Suprapubic skin (tissue), 4 donors: ENCODE measurements at regions not wholly inside any gene's neighbourhood (a gene's known extent, or its start where the extent isn't known, plus 50 kb on each side); places are given as distances from the start of the nearest gene placed in this dataset.

Experiments
- DNase-seq, 2 donors: peaks; one replicate each; pipeline ENCODE4 v3.0.0-alpha.2; 2019; ENCODE audit warnings: low spot score in 2 of 2
- H3K27ac ChIP-seq: fragments of 200-600 bp; sonication (generic); one replicate; pipeline ENCODE4 v1.5.1; 2019
- H3K27me3 ChIP-seq: fragments of 200-600 bp; sonication (generic); one replicate; pipeline ENCODE4 v1.5.1; 2019
- H3K36me3 ChIP-seq: fragments of 200-600 bp; sonication (generic); one replicate; pipeline ENCODE4 v1.5.1; 2019
- H3K4me1 ChIP-seq: fragments of 200-600 bp; sonication (generic); one replicate; pipeline ENCODE4 v1.5.1; 2019
- H3K4me3 ChIP-seq: fragments of 200-600 bp; sonication (generic); one replicate; pipeline ENCODE4 v1.5.1; 2019; ENCODE audit warnings: mild to moderate bottlenecking
- H3K9me3 ChIP-seq: fragments of 200-600 bp; sonication (generic); one replicate; pipeline ENCODE4 v1.5.1; 2019
- CTCF ChIP-seq, 2 donors: fragments of 200-600 bp in 1 of 2; fragments of 450-650 bp in 1 of 2; sonication (generic) in 1 of 2; IDR thresholded peaks; one replicate each; pipeline ENCODE4 v1.5.1; 2016 to 2019; ENCODE audit warnings: antibody characterized with exemption in 2 of 2, mild to moderate bottlenecking in 1 of 2, moderate library complexity in 1 of 2
- EP300 ChIP-seq: sonication (generic); formaldehyde crosslinking; IDR thresholded peaks from one replicate; pipeline ENCODE4 v1.6.1; 2017; ENCODE audit warnings: antibody characterized with exemption
- POLR2A ChIP-seq, 2 donors: fragments of 450-650 bp; IDR thresholded peaks; one replicate each; pipeline ENCODE4 v1.6.1; 2017; ENCODE audit warnings: antibody characterized with exemption in 2 of 2, mild to moderate bottlenecking in 2 of 2, moderate library complexity in 2 of 2
- POLR2AphosphoS5 ChIP-seq, 3 donors: sonication (generic); formaldehyde crosslinking; IDR thresholded peaks; one replicate each; pipeline ENCODE4 v1.6.1; 2017; ENCODE audit warnings: antibody characterized with exemption in 3 of 3
- WGBS: methylation state at CpG from one replicate; pipeline ENCODE4 v1.1.5; 2018; 5-methylcytosine and 5-hydroxymethylcytosine counted together

- no peaks in the 10 kb centered on the region for H3K36me3 ChIP-seq
- H3K4me3 ChIP-seq: no peak overlapping the region
- peaks cover 17% of the 10 kb centered on the region for H3K4me1 ChIP-seq
- no peaks in the 10 kb centered on the region for H3K27me3 ChIP-seq
- TF ChIP-seq EP300 (no peak), POLR2AphosphoS5 (IDR thresholded peaks at IDR 0.05) (no peak), POLR2A (IDR thresholded peaks at IDR 0.05) (no peak), CTCF (IDR thresholded peaks at IDR 0.05) (no peak)
- H3K9me3 ChIP-seq: no peaks in the 10 kb centered on the region
- DNase-seq: no peak
- no peak overlapping the region for H3K27ac ChIP-seq
- WGBS: 95% methylated on average over 6 of the region's 6 CpGs
Measured at GRCh38 chr20:58002901-58003300, 225.6 kb downstream of the ANKRD60 start.

GRCh38 chr20:58001946-58002345 is 226.5 kb downstream of the ANKRD60 start:
- TF ChIP-seq CTCF (IDR thresholded peaks at IDR 0.05) (no peak), POLR2AphosphoS5 (IDR thresholded peaks at IDR 0.05) (no peak), EP300 (no peak), POLR2A (IDR thresholded peaks at IDR 0.05) (no peak)
- 93% methylated on average over 3 of the region's 3 CpGs for WGBS
- H3K9me3 ChIP-seq: no peaks in the 10 kb centered on the region
- no peak overlapping the region for H3K4me3 ChIP-seq
- H3K36me3 ChIP-seq: no peaks in the 10 kb centered on the region
- no peaks in the 10 kb centered on the region for H3K27me3 ChIP-seq
- H3K27ac ChIP-seq: no peak overlapping the region
- peaks cover 25% of the 10 kb centered on the region for H3K4me1 ChIP-seq
- DNase-seq: no peak

- no peak overlapping the region for H3K27ac ChIP-seq
- H3K9me3 ChIP-seq: no peaks in the 10 kb centered on the region
- H3K27me3 ChIP-seq: no peaks in the 10 kb centered on the region
- 63% methylated on average over 5 of the region's 13 CpGs for WGBS
- DNase-seq: no peak
- no peak overlapping the region for H3K4me3 ChIP-seq
- H3K4me1 ChIP-seq: peaks cover 30% of the 10 kb centered on the region
- no peak for TF ChIP-seq POLR2A (IDR thresholded peaks at IDR 0.05)
- no peak for TF ChIP-seq EP300
- no peak for TF ChIP-seq POLR2AphosphoS5 (IDR thresholded peaks at IDR 0.05)
- no peak for TF ChIP-seq CTCF (IDR thresholded peaks at IDR 0.05)
- no peaks in the 10 kb centered on the region for H3K36me3 ChIP-seq
Measured at GRCh38 chr20:58001381-58001780, 227.1 kb downstream of the ANKRD60 start.

- no peak for DNase-seq
- Histone ChIP-seq H3K4me1 (peaks cover 36% of the 10 kb centered on the region), H3K4me3 (no peak overlapping the region), H3K27me3 (no peaks in the 10 kb centered on the region), H3K36me3 (no peaks in the 10 kb centered on the region), H3K9me3 (no peaks in the 10 kb centered on the region), H3K27ac (no peak overlapping the region)
- no peak for TF ChIP-seq CTCF (IDR thresholded peaks at IDR 0.05)
- no peak for TF ChIP-seq POLR2AphosphoS5 (IDR thresholded peaks at IDR 0.05)
- no peak for TF ChIP-seq POLR2A (IDR thresholded peaks at IDR 0.05)
- TF ChIP-seq EP300: no peak
- WGBS: 89% methylated on average over 2 of the region's 2 CpGs
Measured at GRCh38 chr20:58000861-58001260, 227.6 kb downstream of the ANKRD60 start.

- Histone ChIP-seq H3K4me1 (peaks cover 37% of the 10 kb centered on the region), H3K4me3 (no peak overlapping the region), H3K27ac (peak overlapping the region; percentile 28), H3K9me3 (no peaks in the 10 kb centered on the region), H3K27me3 (no peaks in the 10 kb centered on the region), H3K36me3 (no peaks in the 10 kb centered on the region)
- 17% methylated on average over 17 of the region's 17 CpGs for WGBS
- no peak for TF ChIP-seq CTCF (IDR thresholded peaks at IDR 0.05)
- no peak for TF ChIP-seq POLR2A (IDR thresholded peaks at IDR 0.05)
- TF ChIP-seq EP300: no peak
- no peak for TF ChIP-seq POLR2AphosphoS5 (IDR thresholded peaks at IDR 0.05)
- no peak for DNase-seq
Measured at GRCh38 chr20:57999465-58000111, 228.9 kb downstream of the ANKRD60 start.
